ENCODE measurements at regions not wholly inside any gene's neighbourhood (a gene's known extent, or its start where the extent isn't known, plus 50 kb on each side); places are given as distances from the start of the nearest gene placed in this dataset.
A peak's percentile ranks its signal among the peaks of the same experiment; 100 is the strongest.

DNA sequence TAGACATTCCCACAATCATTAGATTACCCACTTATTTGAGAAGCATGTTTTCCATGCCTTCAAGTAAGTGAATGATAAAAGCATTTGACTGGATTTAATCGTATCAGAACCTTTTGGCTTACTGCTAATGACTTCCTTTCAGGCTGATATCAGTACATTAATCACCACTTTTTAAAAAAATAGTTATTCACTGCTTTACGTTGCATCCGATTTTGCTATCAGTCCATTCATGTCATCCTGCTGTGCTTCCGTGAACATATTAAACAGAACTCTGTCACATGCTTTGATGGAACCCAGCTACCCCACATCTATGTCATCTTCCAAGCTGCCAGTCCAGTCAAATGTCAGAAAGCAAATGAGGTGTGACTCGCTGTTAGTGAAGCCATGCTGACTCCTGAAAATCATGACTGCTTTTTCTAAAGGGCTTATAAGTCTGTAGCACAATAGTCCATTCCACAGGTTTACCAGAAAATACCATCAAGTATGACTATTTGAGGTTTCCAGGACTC lies 440.9 kb downstream of the IRS2 start:
- TF ChIP-seq, protein P1, sequence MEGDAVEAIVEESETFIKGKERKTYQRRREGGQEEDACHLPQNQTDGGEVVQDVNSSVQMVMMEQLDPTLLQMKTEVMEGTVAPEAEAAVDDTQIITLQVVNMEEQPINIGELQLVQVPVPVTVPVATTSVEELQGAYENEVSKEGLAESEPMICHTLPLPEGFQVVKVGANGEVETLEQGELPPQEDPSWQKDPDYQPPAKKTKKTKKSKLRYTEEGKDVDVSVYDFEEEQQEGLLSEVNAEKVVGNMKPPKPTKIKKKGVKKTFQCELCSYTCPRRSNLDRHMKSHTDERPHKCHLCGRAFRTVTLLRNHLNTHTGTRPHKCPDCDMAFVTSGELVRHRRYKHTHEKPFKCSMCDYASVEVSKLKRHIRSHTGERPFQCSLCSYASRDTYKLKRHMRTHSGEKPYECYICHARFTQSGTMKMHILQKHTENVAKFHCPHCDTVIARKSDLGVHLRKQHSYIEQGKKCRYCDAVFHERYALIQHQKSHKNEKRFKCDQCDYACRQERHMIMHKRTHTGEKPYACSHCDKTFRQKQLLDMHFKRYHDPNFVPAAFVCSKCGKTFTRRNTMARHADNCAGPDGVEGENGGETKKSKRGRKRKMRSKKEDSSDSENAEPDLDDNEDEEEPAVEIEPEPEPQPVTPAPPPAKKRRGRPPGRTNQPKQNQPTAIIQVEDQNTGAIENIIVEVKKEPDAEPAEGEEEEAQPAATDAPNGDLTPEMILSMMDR (conservative IDR thresholded peaks at IDR 0.05), result no peak
- H3K27ac ChIP-seq, result no peak overlapping the region

GRCh38 chr13:109344552-109345157 lies 441.7 kb downstream of the IRS2 start:
- no peak overlapping the region for H3K27ac ChIP-seq
- TF ChIP-seq, protein P1 (conservative IDR thresholded peaks at IDR 0.05), result no peak

DNA sequence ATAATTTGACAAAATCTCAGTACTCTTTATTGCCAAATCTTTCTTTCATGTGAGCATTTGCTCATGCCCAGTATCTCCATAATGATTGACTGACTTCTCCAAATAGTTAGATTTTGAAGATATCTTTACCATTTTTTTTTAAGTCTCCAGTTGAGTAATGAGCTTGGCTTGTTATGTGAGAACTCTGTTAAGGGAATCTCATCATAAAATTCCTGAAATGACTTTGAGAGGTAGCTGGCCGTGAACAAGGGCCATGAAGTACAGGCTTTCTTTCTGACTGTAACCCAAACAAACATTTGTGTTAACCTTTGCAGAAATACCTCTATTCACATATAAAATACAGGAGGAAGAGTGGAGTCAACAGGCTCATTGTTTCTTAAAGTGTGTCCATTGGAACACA lies 449.7 kb downstream of the IRS2 start:
- H3K27ac ChIP-seq, result no peak overlapping the region
- TF ChIP-seq, protein P1 (conservative IDR thresholded peaks at IDR 0.05), result no peak

DNA sequence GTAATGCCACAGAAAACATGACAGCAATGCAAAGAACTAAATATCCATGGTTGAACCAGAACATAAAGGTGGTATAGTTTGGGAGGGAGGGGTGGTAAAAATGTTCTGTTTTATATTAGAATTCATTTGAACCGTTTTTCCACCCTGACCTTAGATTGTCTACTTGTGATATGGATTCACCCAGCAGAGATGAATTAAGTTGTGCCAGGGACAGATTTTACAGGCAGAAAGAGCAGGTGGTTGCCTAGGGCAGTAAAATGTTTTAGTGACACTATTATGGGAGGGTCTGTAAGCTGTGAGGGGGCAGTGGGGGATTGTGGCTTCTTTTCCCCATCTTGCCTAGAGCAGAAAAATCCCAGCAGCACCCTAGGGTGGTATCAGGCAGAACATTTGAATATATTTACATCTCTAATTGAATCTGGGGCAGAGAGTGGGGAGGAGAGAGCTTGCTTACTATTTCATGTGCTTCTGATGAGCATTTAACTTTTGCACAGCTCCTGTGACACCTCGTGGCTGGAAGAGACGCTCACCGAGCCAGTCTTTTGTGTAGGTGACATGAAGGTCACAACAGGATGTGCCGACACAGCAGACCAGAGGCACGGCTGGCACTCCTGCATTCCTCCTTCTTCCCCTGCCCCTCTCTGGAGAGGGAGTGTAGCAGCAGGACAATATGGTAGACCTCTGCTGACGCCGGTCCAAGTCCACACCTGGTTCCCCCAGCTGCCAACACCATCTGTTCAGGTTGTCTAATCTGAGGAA lies 452.3 kb downstream of the IRS2 start:
- H3K27ac ChIP-seq, result no peak overlapping the region
- TF ChIP-seq, protein P1 (conservative IDR thresholded peaks at IDR 0.05), result peak; percentile 24; the same call in 1 of the 2 replicates

DNA sequence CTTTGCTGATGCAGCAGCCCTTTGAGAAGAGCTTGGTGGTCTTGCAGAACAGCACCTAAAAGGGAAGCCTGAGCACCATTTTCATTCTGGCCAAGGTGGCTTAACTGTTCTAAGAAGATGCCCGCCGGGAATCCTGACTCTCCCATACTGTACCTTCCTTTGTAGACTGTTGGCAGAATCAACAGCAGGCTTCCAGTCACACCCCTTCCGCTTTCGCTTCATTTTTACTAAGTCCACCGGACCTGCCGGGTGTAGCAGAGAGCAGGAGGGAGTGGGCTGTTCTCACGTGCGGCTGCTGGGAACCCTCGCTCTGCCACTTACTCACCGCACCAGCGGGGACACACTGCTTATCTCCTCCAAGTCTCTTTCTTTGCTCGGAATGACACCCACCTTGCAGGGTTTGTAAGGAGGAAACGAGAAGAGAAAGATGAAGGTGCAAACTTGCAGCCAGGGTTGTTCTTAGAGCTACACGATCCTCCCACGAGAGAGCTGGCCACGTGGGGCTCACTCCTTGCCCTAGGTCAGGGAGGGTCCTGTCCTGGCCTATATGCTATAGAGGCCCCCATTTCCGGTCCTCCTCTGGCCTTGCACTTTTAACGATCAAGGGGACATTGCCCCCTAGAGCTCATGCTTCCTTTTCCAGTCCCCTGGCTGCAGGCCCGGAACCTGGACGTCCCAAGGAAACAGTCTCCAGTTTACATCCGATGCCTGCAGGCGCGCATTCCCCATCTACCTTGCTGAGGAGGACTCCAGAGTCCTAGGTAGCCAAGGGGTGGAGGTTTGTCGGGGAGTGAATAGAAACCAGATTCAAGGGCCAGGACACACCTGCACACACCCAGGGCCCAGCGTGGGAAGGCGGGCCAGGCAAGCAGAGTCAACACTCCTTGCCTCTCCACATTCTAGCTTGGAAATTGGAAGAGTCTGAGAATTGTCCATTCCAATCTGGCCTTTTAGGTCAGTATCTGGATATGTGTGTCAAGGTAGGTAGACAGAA lies 453.6 kb downstream of the IRS2 start:
- TF ChIP-seq, protein P1 (conservative IDR thresholded peaks at IDR 0.05), result no peak
- peak overlapping the region; percentile 36 for H3K27ac ChIP-seq

DNA sequence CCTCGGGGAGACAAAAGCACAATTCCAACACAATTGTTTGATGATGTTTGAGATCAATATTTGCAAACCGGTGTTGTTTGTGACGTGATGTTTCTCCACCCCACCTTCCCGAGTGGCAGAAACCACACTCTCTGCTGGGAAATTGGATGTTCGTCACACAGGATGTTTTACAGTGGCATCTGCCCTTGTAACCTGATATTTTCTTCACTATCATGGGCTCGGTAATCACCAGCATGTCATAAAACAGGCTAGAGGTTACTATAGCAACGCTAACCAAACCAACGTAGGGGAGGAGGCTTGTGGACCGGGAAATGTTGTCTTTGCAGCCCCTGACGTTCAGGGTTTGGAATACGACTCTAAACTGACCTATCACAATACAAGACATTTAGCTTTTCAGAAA lies 454.5 kb downstream of the IRS2 start:
- peak overlapping the region; percentile 36 for H3K27ac ChIP-seq
- TF ChIP-seq, protein P1 (conservative IDR thresholded peaks at IDR 0.05), result no peak
